HG03175 (cell line): ENCODE measurements at regions not wholly inside any gene's neighbourhood (a gene's known extent, or its start where the extent isn't known, plus 50 kb on each side); places are given as distances from the start of the nearest gene placed in this dataset.
A peak's percentile ranks its signal among the peaks of the same experiment; 100 is the strongest.
"Not testable (repeated sequence)": the region's sequence is repeated elsewhere in the genome, so short reads cannot be mapped to it uniquely, and the experiment has no call there.

Experiments used
- ATAC-seq: cut with Tn5 transposase; IDR thresholded peaks from one replicate; pipeline ENCODE4 v1.9.1; 2021; ENCODE audit warnings: mild to moderate bottlenecking, moderate library complexity; ENCODE audit not compliant: unreplicated experiment

DNA sequence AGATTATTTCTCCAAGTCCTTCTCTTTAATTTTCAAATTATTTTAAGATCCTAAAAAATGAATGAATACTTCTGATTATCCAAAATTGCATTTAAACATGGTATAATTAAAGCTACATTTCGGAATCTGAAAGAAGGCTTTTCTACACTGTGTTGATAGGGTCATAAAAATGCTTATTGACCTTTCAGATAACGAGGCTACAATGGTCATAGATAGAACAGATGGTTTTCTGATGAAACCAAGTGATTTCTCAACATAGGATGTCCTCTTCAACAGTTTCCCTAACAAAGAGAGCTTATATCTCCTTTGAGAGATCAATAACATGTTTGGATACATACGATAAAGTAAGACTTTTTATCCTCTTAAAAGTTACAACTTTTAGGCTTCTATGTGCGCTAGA lies 201.1 kb downstream of the PTH2R start:
- ATAC-seq, result no peak

DNA sequence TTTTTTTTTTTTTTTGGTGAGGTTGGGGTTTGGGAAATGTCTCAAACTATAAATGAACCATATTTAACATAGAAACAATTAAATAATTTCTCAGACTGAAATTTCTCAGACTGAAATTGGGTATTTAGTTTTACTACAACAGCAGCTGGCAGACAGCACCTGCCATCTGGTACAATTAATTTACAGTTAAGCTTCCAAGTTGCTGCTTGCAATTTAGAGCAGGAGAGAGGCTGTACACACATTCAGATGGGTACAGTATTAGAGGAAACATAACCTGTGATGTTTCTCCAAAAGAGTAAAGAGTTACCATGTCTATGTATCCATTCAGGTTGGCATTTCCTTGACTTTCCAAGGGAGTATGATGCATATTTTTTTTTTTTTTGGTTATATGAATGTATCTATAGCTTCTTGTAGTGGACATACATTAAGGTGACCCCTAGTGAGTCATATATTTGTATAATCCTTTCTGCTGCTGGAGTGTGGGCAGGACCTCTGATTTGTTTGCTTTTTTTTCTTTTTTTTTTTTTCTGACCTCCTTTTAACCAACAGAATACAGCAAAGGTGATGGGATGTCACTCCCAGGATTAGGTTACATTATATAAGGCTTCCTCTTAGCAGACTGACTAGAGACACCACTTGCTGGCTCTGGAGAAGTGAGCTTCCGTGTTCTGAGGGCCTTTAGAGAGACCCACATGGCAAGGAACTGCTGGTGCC lies 201.7 kb downstream of the PTH2R start:
- ATAC-seq, result no peak

DNA sequence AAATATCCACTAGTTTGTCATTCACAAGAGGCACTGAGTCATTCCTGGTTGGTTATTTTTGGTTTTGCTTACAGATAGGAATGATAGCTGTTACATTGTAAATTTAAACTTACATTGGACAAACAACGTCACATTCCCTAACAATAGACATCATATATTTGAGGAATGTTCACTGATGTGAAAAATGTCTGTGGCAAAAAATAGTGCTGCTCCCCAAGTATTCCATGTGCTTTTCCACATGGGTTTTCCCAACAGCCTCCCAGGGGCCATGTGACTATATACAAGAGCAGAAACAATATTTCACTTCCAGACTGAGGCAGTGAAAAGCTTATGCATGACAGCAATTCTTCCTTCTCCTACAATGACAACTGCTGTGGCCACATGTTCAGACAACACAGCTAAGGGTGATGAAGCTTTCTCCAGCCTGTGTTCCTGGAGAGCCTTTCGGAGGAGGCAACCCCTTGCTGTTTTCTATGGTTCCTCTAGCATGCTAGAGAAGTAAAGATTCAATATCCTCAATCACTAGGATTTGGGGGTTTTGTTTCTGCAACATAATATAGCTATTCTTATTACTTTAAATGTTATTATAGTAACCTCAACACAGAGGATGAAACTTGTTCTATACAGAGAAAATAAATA lies 202.7 kb downstream of the PTH2R start:
- ATAC-seq, result no peak

GRCh38 chr2:208615675-208616074 lies 209.1 kb downstream of the PTH2R start:
- not testable (repeated sequence) for ATAC-seq

DNA sequence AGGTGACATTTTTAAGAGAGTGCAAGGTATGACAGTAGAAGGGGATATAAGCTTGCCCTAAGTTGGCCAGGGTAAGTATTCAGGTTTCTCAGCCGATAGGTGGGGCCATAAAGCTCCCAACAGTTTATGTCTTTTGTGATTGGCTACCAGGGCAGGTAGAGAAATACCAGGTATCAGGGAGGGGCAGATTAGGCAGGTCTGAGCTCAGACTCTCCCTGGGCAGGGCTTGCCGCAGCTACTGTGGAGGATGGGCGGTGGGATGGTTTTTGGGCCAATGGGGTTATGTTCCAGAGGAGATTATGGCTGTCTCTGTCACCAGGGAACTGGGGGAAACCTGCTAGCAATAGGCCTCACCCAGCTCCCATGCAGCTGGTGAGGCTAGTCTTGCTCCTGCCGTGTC lies 211.6 kb downstream of the PTH2R start:
- ATAC-seq, result no peak

DNA sequence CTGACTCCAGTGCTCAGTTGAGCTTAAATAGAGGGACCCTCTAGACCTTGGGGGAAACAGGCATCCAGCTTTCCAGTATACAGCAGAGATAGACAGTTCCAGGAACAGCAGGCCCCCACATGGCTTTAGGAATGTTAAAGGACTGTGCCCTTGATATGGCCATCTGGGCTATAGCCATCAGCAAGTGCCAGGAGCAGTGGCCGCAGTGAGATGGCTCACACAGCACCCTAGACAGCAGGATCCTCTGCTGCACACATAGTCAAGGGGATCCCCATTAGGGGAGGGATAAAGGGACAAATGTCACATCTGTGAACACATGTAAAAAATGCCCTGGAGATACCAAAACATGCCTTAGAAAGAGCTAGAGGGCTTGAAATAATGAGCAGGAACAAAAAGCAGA lies 213.4 kb downstream of the PTH2R start:
- no peak for ATAC-seq

DNA sequence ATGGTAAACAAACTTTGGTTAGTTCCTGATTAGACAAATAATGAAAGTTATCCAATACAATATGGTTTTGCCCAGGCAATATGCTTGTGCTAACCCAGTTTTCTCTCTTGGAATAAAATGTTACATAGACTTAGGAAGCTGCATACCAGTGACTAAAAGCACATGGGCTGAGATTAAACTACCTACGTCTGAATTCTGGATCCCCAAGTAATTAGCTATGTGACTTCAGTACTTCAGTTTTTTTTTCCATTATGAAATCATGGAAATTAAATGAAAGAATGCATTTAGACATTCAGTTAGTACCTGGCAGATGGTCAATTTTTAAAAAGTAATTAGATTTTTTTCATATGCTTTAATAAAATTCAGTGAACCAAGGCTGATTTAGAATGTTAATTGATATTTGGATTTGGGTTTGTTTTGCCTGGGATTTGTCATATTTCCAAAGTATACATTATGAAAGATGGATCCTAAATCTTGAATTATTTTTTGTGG lies 213.9 kb downstream of the PTH2R start:
- ATAC-seq, result no peak

DNA sequence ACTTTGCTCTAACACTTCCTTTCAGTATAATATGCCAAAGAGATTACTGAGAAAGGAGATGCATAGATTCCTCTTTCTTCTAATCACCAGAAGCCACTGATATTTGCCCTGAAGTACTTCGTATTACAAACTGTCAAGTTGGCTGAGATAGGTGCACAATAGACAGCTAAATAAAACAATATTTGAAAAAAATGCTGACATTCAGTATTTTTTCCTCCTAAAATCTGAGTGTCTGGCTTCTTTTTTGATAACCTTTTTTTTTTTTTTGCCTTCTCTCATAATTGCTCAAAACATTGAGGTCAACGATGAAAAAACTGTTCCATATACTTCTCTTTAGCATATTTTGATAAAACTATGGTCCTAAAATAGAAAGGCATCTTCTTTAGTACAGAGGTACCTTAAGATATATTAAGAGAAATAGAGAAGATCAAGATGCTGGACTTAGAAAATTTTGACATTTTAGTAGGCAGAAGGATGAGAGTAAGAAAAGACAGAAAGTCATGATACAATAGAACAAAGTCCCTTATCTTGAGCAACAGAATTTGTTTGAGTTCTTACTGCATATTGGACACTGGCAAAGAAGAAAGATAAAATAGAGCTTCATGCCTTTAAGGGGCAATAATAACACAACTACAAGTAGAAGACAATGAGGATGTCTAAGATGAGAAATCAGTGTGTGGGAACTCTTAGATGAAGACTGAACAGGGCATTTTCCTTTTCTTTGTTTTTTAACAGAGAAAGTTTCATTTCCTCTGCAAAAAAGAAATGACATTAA lies 220.7 kb downstream of the PTH2R start:
- no peak for ATAC-seq

GRCh38 chr2:208627916-208628315 lies 221.3 kb downstream of the PTH2R start:
- ATAC-seq, result no peak

- peak; percentile 70 for ATAC-seq
Observed at GRCh38 chr2:208638059-208638458, 231.5 kb downstream of the PTH2R start.

DNA sequence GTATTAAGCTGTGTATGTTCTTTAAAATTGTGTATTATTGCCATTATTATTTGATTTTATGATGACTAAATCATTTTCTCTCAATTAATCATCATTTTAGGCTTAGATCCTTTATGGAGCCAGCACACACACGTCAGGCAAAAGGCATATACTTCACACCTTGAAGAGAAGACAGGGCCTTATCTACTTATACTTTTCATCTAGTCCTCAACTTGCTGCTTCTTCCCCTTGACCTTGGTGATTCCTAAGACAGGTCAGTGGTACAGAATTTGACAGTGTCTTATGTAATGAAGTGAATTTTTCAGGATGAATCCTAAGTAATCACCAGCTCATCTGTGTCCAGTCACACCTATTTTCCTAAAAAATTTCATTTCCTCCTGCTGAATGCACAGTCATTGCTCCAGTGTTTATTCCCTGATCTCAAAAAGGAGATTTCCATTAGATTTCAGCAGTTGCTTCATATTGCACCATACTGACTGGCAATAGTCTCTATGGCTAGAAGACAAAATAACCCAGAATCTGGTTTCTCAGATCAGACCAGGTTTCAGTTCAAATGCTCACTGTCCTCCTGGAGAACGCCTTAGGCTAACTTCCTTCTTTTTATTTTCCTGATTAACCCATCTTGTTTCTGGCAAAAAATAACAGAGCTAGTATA lies 235.7 kb downstream of the PTH2R start:
- ATAC-seq, result no peak

DNA sequence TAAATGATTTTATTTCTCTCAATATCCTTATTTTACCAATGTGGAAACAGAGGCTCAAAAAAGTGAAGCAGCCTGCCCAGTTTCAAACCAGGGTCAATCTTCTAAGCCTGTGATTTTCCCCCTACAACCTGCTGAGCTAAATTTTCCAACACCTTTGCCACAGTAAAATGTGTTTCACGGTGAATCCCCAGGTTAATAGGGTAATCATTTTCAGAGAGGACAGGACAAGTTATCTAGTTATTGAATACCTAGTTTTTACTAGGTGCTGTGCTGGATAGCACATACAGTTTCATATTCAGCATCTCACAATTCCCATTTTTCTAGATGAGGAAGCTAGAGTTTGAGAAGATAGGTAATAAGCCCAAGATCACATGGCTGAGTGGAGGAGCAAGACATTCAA lies 236.6 kb downstream of the PTH2R start:
- peak; percentile 48 for ATAC-seq

GRCh38 chr2:208645226-208645625 lies 238.6 kb downstream of the PTH2R start:
- peak; percentile 38 for ATAC-seq

DNA sequence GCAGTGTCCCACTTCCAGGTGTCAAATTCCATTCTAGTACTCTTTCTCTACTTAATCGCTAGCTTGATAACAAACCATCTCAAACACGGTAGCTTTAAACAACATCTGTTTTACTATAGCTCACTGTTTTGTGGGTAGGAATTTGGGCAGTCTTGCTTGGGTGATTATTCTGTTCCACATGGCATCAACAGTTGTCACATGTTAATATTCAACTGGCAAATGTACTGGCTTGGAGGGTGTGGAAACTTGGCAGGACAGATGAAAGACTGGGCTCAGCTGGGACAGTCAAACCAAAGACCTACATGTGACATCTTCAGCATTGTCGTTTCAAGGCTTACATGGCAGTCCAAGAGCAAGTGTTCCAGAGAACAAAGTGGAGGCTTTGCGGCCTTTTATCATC lies 241.8 kb downstream of the PTH2R start:
- ATAC-seq, result no peak

DNA sequence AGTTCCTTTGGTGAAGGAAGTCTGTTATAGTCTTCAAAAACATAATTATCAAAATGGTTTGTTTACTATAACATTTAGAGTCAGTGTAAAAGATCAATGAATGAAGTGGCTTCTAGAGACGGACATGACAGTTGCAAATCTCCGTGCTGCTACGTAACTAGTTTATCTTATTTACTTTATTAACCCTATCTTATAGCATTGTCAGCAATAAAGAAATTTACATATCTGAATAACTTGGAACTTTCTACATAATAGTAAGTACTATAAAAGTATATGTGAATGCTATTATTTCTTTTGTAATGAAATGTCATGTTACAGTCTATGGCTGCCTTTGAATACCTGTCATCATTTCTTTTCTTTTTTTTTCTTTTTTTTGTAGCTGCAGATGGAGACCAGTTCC lies 246.8 kb downstream of the PTH2R start:
- ATAC-seq, result no peak

- ATAC-seq, result no peak
Observed at GRCh38 chr2:208654056-208654455, 247.5 kb downstream of the PTH2R start.

DNA sequence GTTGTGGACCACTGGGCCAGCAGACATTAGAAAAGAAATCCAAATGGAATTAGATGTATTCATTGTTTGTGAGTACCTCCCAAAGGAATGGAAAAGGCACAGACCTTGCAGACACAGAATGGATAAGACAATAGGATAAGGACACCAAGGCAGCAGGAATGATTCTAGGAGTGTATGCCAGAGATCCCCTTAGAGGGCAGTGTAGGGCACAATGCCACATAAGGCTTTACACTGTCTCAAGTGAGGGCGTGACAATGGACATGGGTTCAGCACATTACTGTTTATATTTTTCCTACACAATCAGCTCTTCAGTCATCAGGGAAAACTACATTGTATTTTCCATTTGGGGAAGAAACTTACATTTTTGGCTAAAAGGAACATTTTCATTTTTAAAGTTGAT lies 250.9 kb downstream of the PTH2R start:
- ATAC-seq, result no peak

DNA sequence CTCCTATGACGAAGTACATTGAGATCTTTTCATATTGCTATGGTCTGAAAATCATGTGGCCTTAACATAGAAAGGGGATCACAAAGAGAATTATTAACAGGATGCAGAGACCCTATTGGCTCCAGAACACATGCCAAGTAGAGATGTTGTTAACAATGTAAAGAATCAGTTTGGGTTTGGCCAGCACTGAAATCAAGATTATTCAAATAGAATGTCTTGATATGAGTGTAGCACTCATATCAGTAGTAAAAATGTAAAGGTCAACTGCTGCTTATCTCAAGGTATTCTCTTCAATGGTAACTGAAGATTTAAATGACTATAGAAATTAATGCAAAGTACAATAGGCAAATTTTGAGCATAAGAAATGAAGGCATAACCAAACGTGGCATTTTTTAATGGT lies 262.8 kb downstream of the PTH2R start:
- ATAC-seq, result no peak

GRCh38 chr2:208671284-208671683 lies 264.7 kb downstream of the PTH2R start:
- no peak for ATAC-seq

- no peak for ATAC-seq
Observed at GRCh38 chr2:208671886-208672680, 265.5 kb downstream of the PTH2R start.

DNA sequence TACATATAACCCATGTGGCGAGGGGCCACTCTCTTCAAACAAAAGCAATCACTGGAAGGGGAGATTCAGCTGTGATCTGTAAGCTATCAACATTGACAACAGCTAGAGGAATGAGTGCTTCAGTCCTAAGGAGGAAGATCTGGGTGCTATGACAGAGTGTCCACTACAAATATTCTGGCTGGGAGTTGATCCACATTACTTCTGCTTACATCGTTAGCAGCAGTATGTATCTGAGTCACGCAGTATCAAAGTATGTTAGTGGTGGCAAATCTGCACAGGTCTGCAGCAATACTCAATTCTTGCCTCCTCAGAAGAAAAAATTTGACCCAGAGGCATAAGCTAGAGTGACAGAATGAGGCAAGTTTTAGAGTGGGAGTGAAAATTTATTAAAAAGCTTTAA lies 267.0 kb downstream of the PTH2R start:
- no peak for ATAC-seq
